Neural progenitor cell (in vitro differentiated cells): ENCODE measurements at regions not wholly inside any gene's neighbourhood (a gene's known extent, or its start where the extent isn't known, plus 50 kb on each side); places are given as distances from the start of the nearest gene placed in this dataset.

Source experiments
- DNase-seq: peaks from one replicate; pipeline ENCODE4 v3.0.0-alpha.2; 2016; ENCODE audit warnings: low spot score
- H2AFZ ChIP-seq: fragments of 200-600 bp; sonication (generic); replicated peaks from 2 replicates; pipeline ENCODE4 v1.6.1; 2016; ENCODE audit warnings: antibody characterized with exemption
- H3F3A ChIP-seq: fragments of 200-600 bp; sonication (generic); 2 replicates; pipeline ENCODE4 v1.6.1; 2016; ENCODE audit warnings: antibody characterized with exemption, low read depth
- H3K27ac ChIP-seq: fragments of 200-600 bp; sonication (generic); 2 replicates; pipeline ENCODE4 v1.5.1; 2016; ENCODE audit warnings: mild to moderate bottlenecking
- H3K27me3 ChIP-seq: fragments of 200-600 bp; sonication (generic); 2 replicates; pipeline ENCODE4 v1.6.1; 2016; ENCODE audit warnings: mild to moderate bottlenecking, moderate library complexity
- H3K36me3 ChIP-seq: fragments of 200-600 bp; sonication (generic); 2 replicates; pipeline ENCODE4 v1.5.1; 2016
- H3K4me1 ChIP-seq: fragments of 200-600 bp; sonication (generic); 2 replicates; pipeline ENCODE4 v1.6.1; 2016; ENCODE audit warnings: mixed run types
- H3K4me2 ChIP-seq: fragments of 200-600 bp; sonication (generic); 2 replicates; pipeline ENCODE4 v1.6.1; 2016
- H3K4me3 ChIP-seq: fragments of 200-600 bp; sonication (generic); 2 replicates; pipeline ENCODE4 v1.5.1; 2016
- H3K79me2 ChIP-seq: fragments of 200-600 bp; sonication (generic); 2 replicates; pipeline ENCODE4 v1.6.1; 2016; ENCODE audit warnings: low read depth
- H3K9ac ChIP-seq: fragments of 200-600 bp; sonication (generic); 2 replicates; pipeline ENCODE4 v1.6.1; 2016
- H3K9me3 ChIP-seq: fragments of 200-600 bp; sonication (generic); 2 replicates; pipeline ENCODE4 v1.5.1; 2016; ENCODE audit warnings: low read depth
- H4K20me1 ChIP-seq: fragments of 200-600 bp; sonication (generic); 2 replicates; pipeline ENCODE4 v1.6.1; 2016; ENCODE audit warnings: low read depth
- H3K27ac Mint-ChIP-seq: 3 replicates; pipeline ENCODE4 v1.8.0; 2021; ENCODE audit warnings: mixed read lengths
- H3K27me3 Mint-ChIP-seq: 2 replicates; pipeline ENCODE4 v1.8.0; 2022; ENCODE audit warnings: low read depth, mild to moderate bottlenecking, inconsistent platforms, moderate library complexity, mixed read lengths; ENCODE audit not compliant: insufficient read depth
- H3K36me3 Mint-ChIP-seq: 3 replicates; pipeline ENCODE4 v1.8.0; 2021; ENCODE audit warnings: mixed read lengths
- H3K4me1 Mint-ChIP-seq: 3 replicates; pipeline ENCODE4 v1.8.0; 2021; ENCODE audit warnings: mixed read lengths
- H3K4me3 Mint-ChIP-seq: 3 replicates; pipeline ENCODE4 v1.8.0; 2021; ENCODE audit warnings: mild to moderate bottlenecking, moderate library complexity, mixed read lengths
- H3K9me3 Mint-ChIP-seq: 3 replicates; pipeline ENCODE4 v1.8.0; 2020; ENCODE audit warnings: mixed read lengths
- CTCF ChIP-seq: fragments of 200-600 bp; sonication (generic); IDR thresholded peaks from 2 replicates; pipeline ENCODE4 v1.5.1; 2017; ENCODE audit warnings: antibody characterized with exemption, mild to moderate bottlenecking
- EZH2 ChIP-seq: fragments of 200-600 bp; sonication (generic); IDR thresholded peaks from 2 replicates; pipeline ENCODE4 v1.6.1; 2017; ENCODE audit warnings: antibody characterized with exemption, mild to moderate bottlenecking, moderate library complexity
- EZH2phosphoT487 ChIP-seq: fragments of 200-600 bp; sonication (generic); IDR thresholded peaks from 2 replicates; pipeline ENCODE4 v1.6.1; 2017; ENCODE audit warnings: antibody characterized with exemption

GRCh38 chr6:21911208-21911607, 317.7 kb downstream of the SOX4 start:
- Histone ChIP-seq H4K20me1 (no peaks in the 10 kb centered on the region), H3K27me3 (no peaks in the 10 kb centered on the region), H3K36me3 (no peaks in the 10 kb centered on the region), H3K27ac (no peak overlapping the region), H3F3A (no peaks in the 10 kb centered on the region), H2AFZ (no peak overlapping the region), H3K79me2 (peaks cover 19% of the 10 kb centered on the region), H3K4me1 (peaks cover 11% of the 10 kb centered on the region), H3K4me3 (no peak overlapping the region), H3K9ac (no peak overlapping the region), H3K9me3 (no peaks in the 10 kb centered on the region), H3K4me2 (no peak overlapping the region)
- Mint-ChIP-seq H3K4me1 (peaks cover 13% of the 10 kb centered on the region), H3K9me3 (no peaks in the 10 kb centered on the region), H3K27ac (no peak overlapping the region), H3K36me3 (peaks cover 56% of the 10 kb centered on the region), H3K4me3 (no peak overlapping the region), H3K27me3 (peaks cover 2% of the 10 kb centered on the region)
- no peak for DNase-seq
- TF ChIP-seq EZH2phosphoT487 (no peak), CTCF (no peak), EZH2 (no peak)

- peaks cover 19% of the 10 kb centered on the region for H3K79me2 ChIP-seq
- peaks cover 54% of the 10 kb centered on the region for H3K36me3 Mint-ChIP-seq
- no peak for DNase-seq
- H3K27ac ChIP-seq, result no peak overlapping the region
- no peaks in the 10 kb centered on the region for H3F3A ChIP-seq
- H3K4me1 ChIP-seq, result peaks cover 11% of the 10 kb centered on the region
- H3K27ac Mint-ChIP-seq, result no peak overlapping the region
- H3K9me3 Mint-ChIP-seq, result no peaks in the 10 kb centered on the region
- peaks cover 2% of the 10 kb centered on the region for H3K27me3 Mint-ChIP-seq
- TF ChIP-seq EZH2, result no peak
- TF ChIP-seq CTCF, result no peak
- TF ChIP-seq EZH2phosphoT487, result no peak
- peaks cover 17% of the 10 kb centered on the region for H3K4me1 Mint-ChIP-seq
- no peak overlapping the region for H3K4me2 ChIP-seq
- H3K9ac ChIP-seq, result no peak overlapping the region
- H3K9me3 ChIP-seq, result no peaks in the 10 kb centered on the region
- no peak overlapping the region for H3K4me3 Mint-ChIP-seq
- H3K36me3 ChIP-seq, result no peaks in the 10 kb centered on the region
- no peaks in the 10 kb centered on the region for H3K27me3 ChIP-seq
- H2AFZ ChIP-seq, result no peak overlapping the region
- no peak overlapping the region for H3K4me3 ChIP-seq
- no peaks in the 10 kb centered on the region for H4K20me1 ChIP-seq
Measured at GRCh38 chr6:21912151-21912832, 318.7 kb downstream of the SOX4 start.

GRCh38 chr6:21914121-21914973, 320.8 kb downstream of the SOX4 start:
- TF ChIP-seq CTCF, result no peak
- TF ChIP-seq EZH2phosphoT487, result no peak
- TF ChIP-seq EZH2, result no peak
- Histone ChIP-seq H3K9me3 (no peaks in the 10 kb centered on the region), H3K79me2 (peaks cover 10% of the 10 kb centered on the region), H3K4me1 (no peaks in the 10 kb centered on the region), H3K4me3 (no peak overlapping the region), H3K4me2 (no peak overlapping the region), H3F3A (no peaks in the 10 kb centered on the region), H3K9ac (no peak overlapping the region), H4K20me1 (no peaks in the 10 kb centered on the region), H3K27ac (no peak overlapping the region), H2AFZ (no peak overlapping the region), H3K27me3 (no peaks in the 10 kb centered on the region), H3K36me3 (no peaks in the 10 kb centered on the region)
- Mint-ChIP-seq H3K27ac (no peak overlapping the region), H3K9me3 (no peaks in the 10 kb centered on the region), H3K36me3 (peaks cover 51% of the 10 kb centered on the region), H3K4me1 (peaks cover 14% of the 10 kb centered on the region), H3K4me3 (no peak overlapping the region), H3K27me3 (peaks cover 2% of the 10 kb centered on the region)
- DNase-seq, result no peak
